ENCODE measurements at regions not wholly inside any gene's neighbourhood (a gene's known extent, or its start where the extent isn't known, plus 50 kb on each side); places are given as distances from the start of the nearest gene placed in this dataset.

DNA sequence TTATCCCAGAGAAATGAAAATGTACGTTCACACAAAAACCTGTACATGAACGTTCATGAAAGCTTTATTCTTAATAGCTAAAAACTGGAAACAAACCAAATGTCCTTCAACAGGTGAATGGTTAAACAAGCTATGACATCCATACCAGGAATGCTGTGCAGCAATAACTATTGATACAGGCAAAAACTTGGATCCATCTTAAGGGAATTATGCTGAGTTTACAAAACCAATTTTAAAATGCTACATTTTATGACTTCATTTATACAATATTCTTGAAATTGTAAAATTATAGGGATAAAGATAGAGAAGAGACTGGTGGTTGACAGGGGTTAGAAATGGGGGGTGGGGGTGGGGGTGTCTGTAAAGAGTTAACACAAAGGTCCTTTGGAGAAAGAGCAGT, 280.3 kb downstream of the TGFB2 start:
- no peak for TF ChIP-seq POLR2AphosphoS5 (IDR thresholded peaks at IDR 0.05)
- TF ChIP-seq, protein P1, sequence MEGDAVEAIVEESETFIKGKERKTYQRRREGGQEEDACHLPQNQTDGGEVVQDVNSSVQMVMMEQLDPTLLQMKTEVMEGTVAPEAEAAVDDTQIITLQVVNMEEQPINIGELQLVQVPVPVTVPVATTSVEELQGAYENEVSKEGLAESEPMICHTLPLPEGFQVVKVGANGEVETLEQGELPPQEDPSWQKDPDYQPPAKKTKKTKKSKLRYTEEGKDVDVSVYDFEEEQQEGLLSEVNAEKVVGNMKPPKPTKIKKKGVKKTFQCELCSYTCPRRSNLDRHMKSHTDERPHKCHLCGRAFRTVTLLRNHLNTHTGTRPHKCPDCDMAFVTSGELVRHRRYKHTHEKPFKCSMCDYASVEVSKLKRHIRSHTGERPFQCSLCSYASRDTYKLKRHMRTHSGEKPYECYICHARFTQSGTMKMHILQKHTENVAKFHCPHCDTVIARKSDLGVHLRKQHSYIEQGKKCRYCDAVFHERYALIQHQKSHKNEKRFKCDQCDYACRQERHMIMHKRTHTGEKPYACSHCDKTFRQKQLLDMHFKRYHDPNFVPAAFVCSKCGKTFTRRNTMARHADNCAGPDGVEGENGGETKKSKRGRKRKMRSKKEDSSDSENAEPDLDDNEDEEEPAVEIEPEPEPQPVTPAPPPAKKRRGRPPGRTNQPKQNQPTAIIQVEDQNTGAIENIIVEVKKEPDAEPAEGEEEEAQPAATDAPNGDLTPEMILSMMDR (IDR thresholded peaks at IDR 0.05 in 8 of 11, conservative IDR thresholded peaks at IDR 0.05 in 3 of 11): no peak
- TF ChIP-seq POLR2A (IDR thresholded peaks at IDR 0.05): no peak
